Breast epithelium (tissue), 3 donors: ENCODE measurements at regions not wholly inside any gene's neighbourhood (a gene's known extent, or its start where the extent isn't known, plus 50 kb on each side); places are given as distances from the start of the nearest gene placed in this dataset.

Source experiments
- CTCF ChIP-seq, 3 donors: fragments of 450-650 bp; IDR thresholded peaks; one replicate each; pipeline ENCODE4 v1.5.1; 2016 to 2017; ENCODE audit warnings: antibody characterized with exemption in 3 of 3, mild to moderate bottlenecking in 3 of 3, moderate library complexity in 3 of 3
- POLR2AphosphoS5 ChIP-seq, 3 donors: sonication (generic); formaldehyde crosslinking; IDR thresholded peaks; one replicate each; pipeline ENCODE4 v1.6.1; 2017; ENCODE audit warnings: antibody characterized with exemption in 3 of 3

- no peak for TF ChIP-seq CTCF (IDR thresholded peaks at IDR 0.05)
- no peak for TF ChIP-seq POLR2AphosphoS5 (IDR thresholded peaks at IDR 0.05)
These were observed 391.3 kb upstream of the FAM241A start for GRCh38 chr4:111754003-111754402.
